SIG-M5 treated with dmso at 0.1 percent for 504 hours (cell line): ENCODE measurements at regions not wholly inside any gene's neighbourhood (a gene's known extent, or its start where the extent isn't known, plus 50 kb on each side); places are given as distances from the start of the nearest gene placed in this dataset.

Experiments
- DNase-seq: peaks from one replicate; lab custom pipeline; 2025; ENCODE audit not compliant: unreplicated experiment; lab: John Stamatoyannopoulos, UW

DNA sequence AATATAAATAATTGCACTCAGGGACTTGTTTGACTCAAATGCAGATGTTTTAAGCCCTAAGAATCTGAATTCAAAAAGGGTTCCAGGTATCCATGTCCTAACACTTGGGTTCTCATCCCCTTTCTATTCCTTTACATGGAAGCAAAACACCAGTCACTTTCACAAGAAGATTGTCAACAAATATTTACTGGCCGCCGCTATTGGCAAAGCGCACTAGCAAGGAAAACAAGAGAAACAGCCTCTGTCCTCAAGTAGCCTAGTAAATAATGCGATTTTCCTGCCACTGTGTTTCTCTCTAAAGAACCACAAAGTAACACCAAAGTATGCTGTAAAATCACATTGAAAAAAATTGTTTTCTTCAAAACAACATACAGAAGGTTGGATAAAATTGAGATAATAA, 66.7 kb upstream of the EZH2 start:
- no peak for DNase-seq

DNA sequence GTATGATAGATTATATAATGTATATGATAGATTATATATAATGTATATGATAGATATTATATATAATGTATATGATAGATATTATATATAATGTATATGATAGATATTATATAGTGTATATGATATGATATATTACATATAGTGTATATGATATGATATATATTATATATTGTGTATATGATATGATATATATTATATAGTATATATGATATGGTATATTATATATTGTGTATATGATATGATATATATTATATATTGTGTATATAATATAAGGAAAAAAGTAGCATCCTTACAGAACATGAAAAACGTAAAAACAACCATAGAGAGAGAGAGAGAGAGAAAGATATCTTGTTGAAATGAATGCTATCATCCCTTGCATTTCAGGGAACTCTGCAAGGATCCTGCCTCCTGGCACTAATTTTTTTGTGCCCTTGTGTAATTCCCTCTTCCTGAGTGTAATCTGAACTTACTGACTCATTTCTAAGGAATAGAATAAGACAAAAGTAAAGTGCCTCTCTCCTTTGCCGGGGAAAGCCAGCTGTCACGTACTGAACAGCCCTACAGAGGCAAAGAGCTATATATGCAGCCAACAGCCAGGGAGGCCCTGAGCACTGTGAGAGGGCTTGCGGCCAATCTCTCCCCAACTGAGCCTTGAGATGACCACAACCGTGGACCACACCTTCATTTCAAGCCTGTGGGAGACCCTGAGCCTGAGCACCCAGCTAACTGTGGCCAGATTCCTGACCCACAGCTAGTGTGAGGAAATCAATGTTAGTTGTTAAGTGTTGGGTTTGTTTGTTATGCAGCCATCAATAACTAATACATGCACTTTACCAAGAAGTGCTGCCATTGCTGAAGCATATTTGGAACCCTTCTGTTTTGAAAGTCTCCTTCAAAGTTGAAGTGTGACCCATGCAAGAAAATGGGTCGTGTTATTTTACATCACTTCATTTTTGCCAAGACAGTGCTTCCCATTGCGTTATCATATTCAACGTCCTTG, 61.1 kb upstream of the EZH2 start:
- no peak for DNase-seq

DNA sequence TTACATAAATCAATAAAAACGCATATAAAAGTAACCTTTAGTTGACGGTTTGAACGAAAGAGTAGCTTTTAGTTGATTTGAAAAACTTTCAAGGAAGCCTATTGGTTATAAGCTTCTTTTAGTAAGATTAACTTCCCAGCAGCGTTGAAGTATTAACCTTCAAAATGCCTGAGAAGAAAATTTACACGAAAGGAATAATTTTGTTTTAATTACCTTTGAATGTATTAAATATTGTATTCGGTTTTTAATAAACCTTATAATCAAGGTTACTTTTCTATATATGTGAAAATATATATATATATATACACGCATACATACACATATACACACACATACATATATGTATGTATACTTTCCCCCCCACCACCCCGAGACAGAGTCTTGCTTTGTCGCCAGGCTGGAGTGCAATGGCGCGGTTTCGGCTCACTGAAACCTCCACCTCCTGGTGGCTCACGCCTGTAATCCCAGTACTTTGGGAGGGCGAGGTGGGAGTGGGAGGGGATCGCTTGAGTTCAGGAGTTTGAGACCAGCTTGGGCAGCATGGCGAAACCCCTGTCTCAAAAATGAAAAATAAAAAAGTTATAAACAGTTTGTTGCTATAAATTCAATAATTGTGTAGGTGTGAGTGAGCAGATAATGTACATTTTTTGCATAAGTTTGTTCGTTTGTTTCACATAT, 57.6 kb upstream of the EZH2 start:
- DNase-seq = peak; percentile 77

DNA sequence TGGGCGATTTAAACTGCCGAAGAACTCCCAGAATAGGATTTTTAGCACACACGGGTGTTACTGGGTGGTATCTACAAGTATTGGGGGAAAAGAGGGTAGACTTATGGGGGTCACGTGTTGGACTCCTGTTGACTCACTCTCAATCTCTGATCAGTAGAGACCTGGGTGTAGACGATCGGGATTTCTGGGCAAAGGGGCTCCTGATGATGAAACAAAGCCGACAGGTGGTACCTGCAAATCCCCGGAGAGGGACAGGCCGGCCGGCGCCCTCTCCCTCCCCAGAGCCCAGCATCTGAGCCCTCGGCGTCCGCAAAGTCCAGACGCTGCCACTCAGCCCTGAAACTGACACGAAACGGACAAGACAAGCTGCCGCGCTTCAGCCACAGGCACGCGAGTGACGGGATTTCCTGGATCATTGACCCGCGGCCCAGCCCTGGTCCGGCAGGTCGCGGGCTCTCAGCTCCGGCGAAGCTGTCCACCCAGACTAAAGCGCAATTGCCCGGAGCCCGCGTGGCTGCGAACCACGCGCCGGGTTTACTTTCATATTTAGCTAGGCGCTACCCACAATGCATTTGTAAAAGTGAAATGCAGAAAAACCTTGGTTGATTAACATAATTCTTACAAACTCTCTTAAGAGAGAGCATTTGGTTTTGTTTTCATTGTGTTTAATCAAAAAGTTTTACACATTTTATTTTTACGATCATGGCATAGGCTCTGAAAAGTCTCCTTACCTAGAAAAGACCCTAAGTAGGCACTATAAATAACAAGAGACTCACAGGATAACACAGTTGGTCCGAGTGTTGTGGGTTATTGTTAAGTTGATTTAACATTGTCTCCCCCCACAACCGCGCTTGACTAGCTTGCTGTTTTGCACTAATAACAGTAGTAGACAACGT, 56.9 kb upstream of the EZH2 start:
- DNase-seq = peak; percentile 79

DNA sequence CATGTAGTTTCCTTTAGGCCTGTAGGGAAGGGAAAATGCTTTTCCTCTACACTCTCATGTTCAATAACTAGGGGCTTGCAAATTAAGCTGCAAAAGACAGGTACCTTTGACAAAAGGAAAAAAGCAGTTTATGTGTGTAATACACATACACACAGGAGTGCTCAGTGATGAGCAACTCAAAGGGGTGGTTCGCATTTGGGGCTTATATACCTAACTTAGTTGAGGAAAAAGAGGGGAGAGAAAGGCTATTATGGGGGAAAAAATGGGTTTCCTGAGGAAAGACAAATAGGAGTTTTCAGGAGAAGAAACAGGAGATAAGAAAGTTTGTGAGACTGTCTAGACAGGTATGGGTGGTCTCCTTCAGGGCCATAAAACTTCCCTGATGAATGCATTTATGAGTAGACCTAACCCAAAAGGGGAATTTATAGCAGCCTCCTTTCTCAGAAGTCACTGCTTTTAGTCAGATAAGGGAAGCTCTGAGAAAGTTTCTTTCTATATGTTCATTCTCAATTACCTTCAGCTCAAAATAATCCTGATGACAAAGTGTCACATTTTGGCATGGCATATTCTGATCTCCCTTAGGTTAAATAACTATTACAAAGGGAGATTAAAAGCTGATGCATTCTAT, 55.2 kb upstream of the EZH2 start:
- no peak for DNase-seq

DNA sequence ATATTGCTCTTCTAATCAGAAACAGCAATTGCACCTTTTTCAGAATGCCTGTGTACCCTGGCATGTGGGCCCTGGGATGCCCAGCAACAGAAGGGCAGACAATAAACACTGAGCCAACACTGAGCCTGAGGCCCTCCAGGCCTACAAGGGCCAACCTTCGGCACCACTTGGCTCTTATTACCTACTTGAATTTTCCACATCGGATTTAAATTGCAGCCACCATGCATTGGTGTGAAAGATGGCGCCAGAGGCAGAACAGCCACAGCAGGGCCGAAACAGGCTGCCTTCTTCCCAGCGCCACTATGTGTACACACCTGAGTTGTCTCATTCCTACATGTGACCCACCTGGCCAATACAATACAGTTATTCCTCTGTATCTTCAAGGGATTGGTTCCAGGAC, 51.4 kb upstream of the EZH2 start:
- DNase-seq = no peak
